GM23338 (cell line): ENCODE measurements at regions not wholly inside any gene's neighbourhood (a gene's known extent, or its start where the extent isn't known, plus 50 kb on each side); places are given as distances from the start of the nearest gene placed in this dataset.

Experiments used
- CTCF ChIP-seq, 2 experiments: fragments of 200-600 bp in 1 of 2; sonication (generic) in 1 of 2; conservative IDR thresholded peaks; 2 replicates each; pipeline versions ENCODE4 v1.5.1 to v1.6.1; 2016 to 2017; ENCODE audit warnings: antibody characterized with exemption in 2 of 2, low read depth in 2 of 2, mild to moderate bottlenecking in 2 of 2, moderate library complexity in 1 of 2
- EZH2phosphoT487 ChIP-seq: fragments of 200-600 bp; sonication (generic); IDR thresholded peaks from one replicate; pipeline ENCODE4 v1.8.1; 2018; ENCODE audit warnings: antibody characterized with exemption; ENCODE audit not compliant: unreplicated experiment
- POLR2AphosphoS5 ChIP-seq: IDR thresholded peaks from 2 replicates; pipeline ENCODE4 v1.6.1; 2016; ENCODE audit warnings: antibody characterized with exemption, low read depth

GRCh38 chr3:56917361-56918110 is 115.8 kb upstream of the ARHGEF3 start:
- TF ChIP-seq CTCF (conservative IDR thresholded peaks at IDR 0.05; ENCODE audit: low read depth in 2 of 2) (no peak), EZH2phosphoT487 (no peak), POLR2AphosphoS5 (no peak)
